GM13976 (cell line): ENCODE measurements at regions not wholly inside any gene's neighbourhood (a gene's known extent, or its start where the extent isn't known, plus 50 kb on each side); places are given as distances from the start of the nearest gene placed in this dataset.

Experiments used
- DNase-seq: peaks from one replicate; pipeline ENCODE4 v3.0.0; 2012; ENCODE audit warnings: low spot score
- CTCF ChIP-seq: IDR thresholded peaks from 2 replicates; pipeline ENCODE4 v1.5.1; 2012; ENCODE audit warnings: borderline replicate concordance, mild to moderate bottlenecking; ENCODE audit not compliant: insufficient read depth; ENCODE audit errors: extremely low read depth, missing control alignments, control extremely low read depth
- in situ Hi-C: fragments of 300-500 bp; cut with MboI; formaldehyde crosslinking; loops from one replicate; pipeline ENCODE4 v1.12.0; 2022; ENCODE audit warnings: low sequenced_read_pairs, mixed read lengths, inconsistent platforms; ENCODE audit not compliant: unreplicated experiment

DNA sequence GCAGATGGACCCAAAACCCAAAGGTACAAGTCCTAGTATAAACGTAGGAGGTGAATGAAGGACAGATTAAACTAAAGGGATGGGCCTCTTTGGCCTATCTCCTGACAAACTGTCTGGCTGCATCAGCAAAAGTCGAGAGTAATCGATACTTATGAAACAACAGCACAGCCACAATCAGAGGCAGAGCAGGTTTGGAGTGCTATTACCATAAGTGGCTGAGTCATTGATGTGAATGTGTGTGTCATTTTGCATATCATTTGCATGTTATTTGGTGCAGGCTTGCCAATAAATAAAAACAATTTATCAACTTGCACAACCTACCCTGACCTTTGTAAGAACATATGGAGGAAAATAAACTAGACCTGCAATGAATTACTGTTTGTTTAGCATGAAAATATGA is 283.1 kb downstream of the NUF2 start:
- TF ChIP-seq CTCF: no peak
- DNase-seq: no peak
- in situ Hi-C loops: no loop called here

GRCh38 chr1:163608979-163609378 is 287.2 kb downstream of the NUF2 start:
- no peak for TF ChIP-seq CTCF
- in situ Hi-C loops: no loop called here
- no peak for DNase-seq

GRCh38 chr1:163609858-163610257 is 288.1 kb downstream of the NUF2 start:
- TF ChIP-seq CTCF: no peak
- in situ Hi-C loops: no loop called here
- no peak for DNase-seq

DNA sequence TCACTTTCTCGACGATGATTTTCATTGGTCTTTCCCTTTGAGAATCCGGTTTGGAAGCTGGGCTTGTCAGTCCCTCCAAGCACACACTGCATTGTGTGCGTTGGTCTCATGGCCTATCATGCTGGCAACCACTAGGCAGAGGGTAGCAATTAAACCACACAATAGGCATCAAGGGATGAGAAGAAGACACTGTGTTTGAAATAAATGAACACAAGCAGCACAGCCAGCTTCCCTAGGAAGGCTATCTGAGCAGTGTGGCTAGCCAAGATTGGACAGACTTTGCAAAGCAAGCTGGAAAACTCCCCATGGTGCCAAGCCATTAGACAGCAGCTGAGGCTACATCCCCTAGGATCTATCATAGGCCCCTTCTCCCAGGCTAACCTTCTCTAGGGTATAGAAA is 288.7 kb downstream of the NUF2 start:
- no peak for TF ChIP-seq CTCF
- DNase-seq: no peak
- in situ Hi-C loops: no loop called here

DNA sequence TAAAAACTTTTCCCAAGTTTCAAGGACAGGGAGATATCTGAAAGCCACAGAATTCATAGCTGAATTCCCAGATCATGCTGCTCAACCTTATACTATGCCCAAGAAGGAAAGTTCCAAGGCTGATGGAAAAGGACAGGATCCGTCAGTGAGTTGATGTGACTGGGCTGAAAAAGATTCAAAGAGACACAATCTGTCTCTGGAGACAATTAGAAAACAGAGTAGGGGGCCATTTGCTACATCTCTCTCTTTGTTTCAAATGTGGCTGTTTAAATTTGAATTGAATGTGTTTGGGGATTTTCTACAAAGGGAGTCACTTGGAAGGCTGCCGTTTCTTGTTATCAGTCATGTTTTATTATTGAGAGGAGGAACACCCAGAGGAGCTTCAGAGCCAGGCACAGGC is 292.6 kb downstream of the NUF2 start:
- in situ Hi-C loops: no loop called here
- DNase-seq: no peak
- TF ChIP-seq CTCF: no peak

DNA sequence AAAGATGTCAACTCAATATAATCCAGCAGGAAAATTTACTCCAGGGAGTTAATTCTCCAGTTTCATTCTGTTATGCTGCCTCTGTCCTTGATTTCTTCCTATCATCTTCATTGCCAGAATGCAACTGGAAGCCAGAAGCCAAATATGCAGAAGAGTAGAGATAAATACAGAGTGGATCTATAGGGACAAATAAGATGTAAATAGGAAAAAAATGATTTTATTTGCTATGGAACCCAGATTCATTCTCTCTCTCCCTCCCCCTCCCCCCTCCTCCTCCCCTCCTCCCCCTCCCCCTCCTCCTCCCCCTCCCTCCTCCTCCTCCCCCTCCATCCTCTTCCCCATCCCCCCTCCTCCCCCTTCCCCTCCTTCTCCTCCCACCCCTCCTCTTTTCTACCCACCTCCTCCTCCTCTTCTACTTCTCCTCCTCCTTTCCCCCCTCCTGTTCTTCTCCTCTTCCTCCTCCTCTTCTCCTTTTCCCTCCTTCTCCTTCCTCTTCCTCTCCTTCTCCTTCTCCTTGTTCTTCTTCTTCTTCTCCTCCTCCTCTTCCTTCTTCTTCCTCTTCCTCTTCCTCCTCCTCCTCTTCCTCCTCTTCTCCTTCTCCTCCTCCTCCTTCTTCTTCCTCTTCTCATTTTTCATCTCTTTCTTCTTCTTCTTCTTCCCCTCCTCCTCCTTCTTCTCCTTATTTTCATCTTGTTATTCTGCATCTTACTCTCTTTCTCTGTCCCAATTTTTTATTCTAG is 306.4 kb downstream of the NUF2 start:
- in situ Hi-C loops: no loop called here
- no peak for DNase-seq
- no peak for TF ChIP-seq CTCF

DNA sequence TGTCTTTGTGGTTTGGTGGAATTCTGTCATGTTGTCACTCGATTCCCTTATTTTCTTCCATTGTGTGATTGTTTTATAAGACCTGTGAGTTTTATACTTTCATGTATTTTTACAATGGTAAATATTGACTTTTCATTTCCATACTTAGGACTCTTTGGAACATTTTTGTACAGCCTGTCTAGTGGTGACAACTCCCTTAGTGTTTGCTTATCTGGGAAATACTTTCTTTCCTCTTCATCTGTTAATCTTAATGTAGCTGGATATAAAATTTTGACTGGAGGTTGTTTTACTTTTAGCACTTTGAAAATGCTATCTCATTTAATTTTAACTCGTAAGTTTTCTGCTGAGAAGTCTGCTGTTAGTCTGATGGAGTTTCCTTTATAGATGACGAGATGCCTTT is 310.5 kb downstream of the NUF2 start:
- no peak for TF ChIP-seq CTCF
- in situ Hi-C loops: no loop called here
- DNase-seq: no peak
